ENCODE measurements at regions not wholly inside any gene's neighbourhood (a gene's known extent, or its start where the extent isn't known, plus 50 kb on each side); places are given as distances from the start of the nearest gene placed in this dataset.

DNA sequence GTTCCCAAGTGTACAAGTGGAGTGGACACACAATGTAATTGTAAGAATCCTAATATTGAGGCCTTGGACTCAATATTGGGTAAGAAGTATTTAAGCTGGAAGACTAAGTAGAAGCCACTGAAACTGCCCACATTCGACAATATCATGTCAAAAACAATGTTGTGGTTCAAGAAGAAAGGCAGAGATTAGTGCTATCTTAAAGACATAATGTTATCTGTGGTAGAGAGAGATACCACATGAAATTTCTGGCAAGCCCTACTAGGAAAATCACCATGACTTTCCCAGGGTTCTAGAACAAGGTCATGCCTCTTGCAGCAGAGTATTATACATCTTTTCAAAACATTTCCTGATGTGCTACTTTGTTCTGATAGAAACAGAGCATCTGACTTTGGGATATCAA is 192.6 kb downstream of the RAP2B start:
- TF ChIP-seq, protein P1, sequence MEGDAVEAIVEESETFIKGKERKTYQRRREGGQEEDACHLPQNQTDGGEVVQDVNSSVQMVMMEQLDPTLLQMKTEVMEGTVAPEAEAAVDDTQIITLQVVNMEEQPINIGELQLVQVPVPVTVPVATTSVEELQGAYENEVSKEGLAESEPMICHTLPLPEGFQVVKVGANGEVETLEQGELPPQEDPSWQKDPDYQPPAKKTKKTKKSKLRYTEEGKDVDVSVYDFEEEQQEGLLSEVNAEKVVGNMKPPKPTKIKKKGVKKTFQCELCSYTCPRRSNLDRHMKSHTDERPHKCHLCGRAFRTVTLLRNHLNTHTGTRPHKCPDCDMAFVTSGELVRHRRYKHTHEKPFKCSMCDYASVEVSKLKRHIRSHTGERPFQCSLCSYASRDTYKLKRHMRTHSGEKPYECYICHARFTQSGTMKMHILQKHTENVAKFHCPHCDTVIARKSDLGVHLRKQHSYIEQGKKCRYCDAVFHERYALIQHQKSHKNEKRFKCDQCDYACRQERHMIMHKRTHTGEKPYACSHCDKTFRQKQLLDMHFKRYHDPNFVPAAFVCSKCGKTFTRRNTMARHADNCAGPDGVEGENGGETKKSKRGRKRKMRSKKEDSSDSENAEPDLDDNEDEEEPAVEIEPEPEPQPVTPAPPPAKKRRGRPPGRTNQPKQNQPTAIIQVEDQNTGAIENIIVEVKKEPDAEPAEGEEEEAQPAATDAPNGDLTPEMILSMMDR (conservative IDR thresholded peaks at IDR 0.05; ENCODE audit: low read length): no peak
- no peak overlapping the region for H3K4me3 ChIP-seq (ENCODE audit: low read length)
- no peak for DNase-seq (ENCODE audit: low read depth)

DNA sequence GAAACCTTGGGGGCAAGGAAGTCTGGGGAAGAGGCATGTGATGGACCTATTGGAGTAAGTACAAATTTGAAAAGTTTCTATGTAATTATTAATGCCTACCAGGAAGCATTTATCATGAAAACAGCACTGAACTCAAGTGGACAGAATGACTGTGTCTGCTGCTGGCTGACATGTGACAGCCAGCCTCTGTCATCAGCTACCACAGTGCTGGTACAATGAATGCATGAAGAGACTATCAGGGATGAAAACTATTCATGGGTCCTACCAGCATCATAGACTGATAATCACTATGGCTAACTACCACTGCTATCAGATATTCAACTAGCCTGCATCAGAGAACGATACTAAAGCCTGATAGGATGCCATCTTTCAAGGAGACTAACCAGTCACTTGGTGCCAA is 193.5 kb downstream of the RAP2B start:
- no peak overlapping the region for H3K4me3 ChIP-seq (ENCODE audit: low read length)
- TF ChIP-seq, protein P1 (conservative IDR thresholded peaks at IDR 0.05; ENCODE audit: low read length): no peak
- DNase-seq (ENCODE audit: low read depth): no peak

DNA sequence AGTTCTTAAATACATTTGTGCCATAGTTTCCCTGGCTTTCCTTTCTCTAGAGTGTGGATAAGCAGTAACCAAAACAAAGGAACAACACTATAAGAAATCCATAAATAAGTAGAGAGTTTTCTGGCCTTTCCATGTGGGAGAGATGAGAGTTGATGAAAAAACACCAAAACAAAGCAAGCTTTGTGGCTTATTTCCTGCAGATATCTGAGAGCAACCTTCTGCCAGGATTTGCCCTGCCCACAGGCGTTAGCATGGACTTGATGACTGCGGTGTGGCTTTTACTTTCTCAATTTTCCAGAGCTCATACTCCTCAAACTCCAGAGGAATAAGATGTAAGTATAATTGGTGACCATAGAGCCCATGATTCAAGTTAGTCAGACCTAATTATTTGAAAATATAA is 194.9 kb downstream of the RAP2B start:
- DNase-seq (ENCODE audit: low read depth): no peak
- H3K4me3 ChIP-seq (ENCODE audit: low read length): no peak overlapping the region
- TF ChIP-seq, protein P1 (conservative IDR thresholded peaks at IDR 0.05; ENCODE audit: low read length): no peak

DNA sequence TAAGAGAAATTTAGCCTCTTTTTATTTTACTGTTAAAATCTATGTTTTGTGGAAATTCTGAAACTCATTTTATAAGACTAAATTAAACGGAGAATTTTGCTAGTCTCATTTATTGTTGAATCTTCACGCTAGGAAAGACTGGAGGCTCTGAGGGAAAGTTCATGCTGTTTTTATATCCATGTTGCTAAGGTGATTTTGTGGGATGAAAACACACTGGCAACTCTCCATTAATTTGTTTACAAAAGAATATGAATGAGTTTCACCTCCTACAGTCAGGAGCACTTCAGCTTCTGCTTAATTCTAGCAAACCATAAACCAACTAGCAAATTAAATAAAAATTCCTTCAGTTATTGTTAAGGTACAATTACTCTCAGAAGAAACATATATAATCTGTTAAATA is 195.4 kb downstream of the RAP2B start:
- no peak overlapping the region for H3K4me3 ChIP-seq (ENCODE audit: low read length)
- TF ChIP-seq, protein P1 (conservative IDR thresholded peaks at IDR 0.05; ENCODE audit: low read length): no peak
- DNase-seq (ENCODE audit: low read depth): no peak

DNA sequence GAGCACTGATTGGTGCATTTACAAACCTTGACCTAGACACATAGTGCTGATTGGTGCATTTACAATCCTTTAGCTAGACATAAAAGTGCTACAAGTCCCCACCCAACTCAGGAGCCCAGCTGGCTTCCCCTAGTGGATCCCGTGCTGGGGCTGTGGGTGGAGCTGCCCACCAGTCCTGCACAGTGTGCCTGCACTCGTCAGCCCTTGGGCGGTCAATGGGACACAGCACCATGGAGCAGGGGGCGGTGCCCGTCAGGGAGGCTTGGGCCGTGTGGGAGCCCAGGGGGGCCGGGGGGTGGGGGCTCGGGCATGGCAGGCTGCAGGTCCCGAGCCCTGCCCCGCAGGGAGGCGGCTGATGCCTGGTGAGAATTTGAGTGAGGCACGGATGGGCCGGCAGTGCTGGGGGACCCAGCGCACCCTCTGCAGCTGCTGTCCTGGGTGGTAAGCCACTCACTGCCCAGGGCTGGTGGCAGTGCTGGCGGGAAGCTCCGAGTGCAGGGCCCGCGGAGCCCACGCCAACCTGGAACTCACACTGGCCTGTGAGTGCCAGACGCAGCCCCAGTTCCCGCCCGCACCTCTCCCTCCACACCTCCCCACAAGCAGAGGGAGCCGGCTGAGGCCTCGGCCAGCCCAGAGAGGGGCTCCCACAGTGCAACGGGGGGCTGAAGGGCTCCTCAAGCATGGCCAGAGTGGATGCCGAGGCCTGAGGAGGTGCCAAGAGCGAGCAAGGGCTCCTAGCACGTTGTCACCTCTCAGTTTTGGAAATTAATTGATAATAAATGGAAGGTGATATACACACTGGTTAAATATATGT is 207.7 kb downstream of the RAP2B start:
- TF ChIP-seq, protein P1 (conservative IDR thresholded peaks at IDR 0.05; ENCODE audit: low read length): no peak
- no peak overlapping the region for H3K4me3 ChIP-seq (ENCODE audit: low read length)
- no peak for DNase-seq (ENCODE audit: low read depth)

DNA sequence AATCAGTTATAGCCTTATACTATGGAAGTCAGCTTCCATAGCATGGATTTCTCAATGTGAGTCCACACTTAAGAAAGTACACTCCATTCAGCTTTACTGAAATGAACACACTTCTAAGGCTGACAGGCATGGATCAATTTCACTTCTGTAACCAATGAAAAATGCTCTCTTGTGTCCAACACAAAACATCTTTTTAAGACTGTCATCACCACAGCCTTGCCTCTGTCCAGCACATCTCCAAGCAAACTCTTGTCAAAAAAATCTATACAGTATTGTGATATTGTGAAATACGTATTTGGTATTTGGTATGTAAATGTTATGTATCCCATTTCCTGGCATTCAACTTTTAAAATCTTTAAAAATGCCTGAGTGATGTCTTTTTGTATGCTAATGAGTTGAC is 208.7 kb downstream of the RAP2B start:
- TF ChIP-seq, protein P1 (conservative IDR thresholded peaks at IDR 0.05; ENCODE audit: low read length): no peak
- DNase-seq (ENCODE audit: low read depth): no peak
- H3K4me3 ChIP-seq (ENCODE audit: low read length): no peak overlapping the region

DNA sequence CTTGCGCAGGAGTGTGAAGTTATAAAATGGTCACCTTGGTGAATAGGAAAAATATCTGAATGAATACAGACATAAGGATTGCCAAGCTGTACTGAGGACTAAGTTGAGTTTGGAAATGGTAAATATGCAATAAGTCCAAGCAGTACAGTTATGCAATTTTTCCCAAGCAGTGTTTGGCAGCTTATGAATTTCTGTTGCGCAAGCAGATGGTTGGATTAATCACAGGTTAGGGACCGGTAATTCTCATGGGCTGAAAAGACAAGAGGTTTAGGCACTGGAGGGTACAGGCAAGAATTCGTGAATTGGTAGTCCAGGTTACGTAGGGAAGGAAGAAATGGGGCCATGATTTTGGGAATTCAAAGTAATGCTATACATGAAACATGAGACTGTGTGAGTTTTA is 210.3 kb downstream of the RAP2B start:
- peak; percentile 80 for DNase-seq (ENCODE audit: low read depth)
- TF ChIP-seq, protein P1 (conservative IDR thresholded peaks at IDR 0.05; ENCODE audit: low read length): no peak
- no peak overlapping the region for H3K4me3 ChIP-seq (ENCODE audit: low read length)

Measured in AG10803 (cell line).